ENCODE measurements at regions not wholly inside any gene's neighbourhood (a gene's known extent, or its start where the extent isn't known, plus 50 kb on each side); places are given as distances from the start of the nearest gene placed in this dataset.

DNA sequence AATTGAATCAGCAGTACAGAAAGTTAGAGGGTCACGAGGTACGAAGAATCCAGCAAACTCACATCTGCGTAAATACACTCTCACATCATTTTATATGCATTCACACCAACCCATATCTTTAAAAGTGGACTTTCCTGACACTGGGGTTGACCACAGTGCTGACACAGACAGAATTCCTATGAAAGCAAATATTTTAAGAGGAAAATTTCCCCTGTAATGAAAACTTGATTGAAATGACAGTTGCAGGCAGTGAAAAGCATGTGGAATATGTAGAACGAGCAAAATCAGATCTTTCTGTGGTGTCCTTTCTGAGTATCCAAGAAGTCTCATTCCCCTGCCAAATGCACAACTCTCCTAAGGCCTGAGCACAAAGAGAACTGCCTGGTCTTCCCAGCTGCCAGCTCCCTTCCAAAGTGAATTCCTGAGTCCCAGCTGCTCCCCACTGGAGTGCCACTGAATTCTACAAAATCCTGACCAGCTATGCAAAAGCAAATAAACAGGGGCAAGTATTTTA, 50.5 kb upstream of the FAM9C start:
- TF ChIP-seq CTCF (IDR thresholded peaks at IDR 0.05), result no peak
- TF ChIP-seq EP300 (IDR thresholded peaks at IDR 0.05), result no peak
- TF ChIP-seq POLR2A (IDR thresholded peaks at IDR 0.05; ENCODE audit: low read depth), result no peak
- TF ChIP-seq POLR2AphosphoS5 (IDR thresholded peaks at IDR 0.05), result no peak
